Effector memory CD4-positive, alpha-beta T cell (primary cell): ENCODE measurements at regions not wholly inside any gene's neighbourhood (a gene's known extent, or its start where the extent isn't known, plus 50 kb on each side); places are given as distances from the start of the nearest gene placed in this dataset.

Source experiments
- DNase-seq, 3 donors: peaks; one replicate each; pipeline ENCODE4 v3.0.0-alpha.2; 2020
- H3K27ac ChIP-seq: 2 replicates; pipeline ENCODE4 v1.7.0; 2013; ENCODE audit warnings: mild to moderate bottlenecking, low read length, moderate library complexity; ENCODE audit not compliant: insufficient read depth, poor library complexity, severe bottlenecking
- H3K27me3 ChIP-seq: replicated peaks from 2 replicates; pipeline ENCODE4 v1.7.0; 2013; ENCODE audit warnings: mild to moderate bottlenecking, low read length; ENCODE audit not compliant: insufficient read depth, control insufficient read depth, poor library complexity, severe bottlenecking
- H3K36me3 ChIP-seq: 2 replicates; pipeline ENCODE4 v1.7.0; 2013; ENCODE audit warnings: mild to moderate bottlenecking, low read length, moderate library complexity; ENCODE audit not compliant: control insufficient read depth, insufficient read depth
- H3K4me1 ChIP-seq: 2 replicates; pipeline ENCODE4 v1.7.0; 2013; ENCODE audit warnings: low read length, mild to moderate bottlenecking; ENCODE audit not compliant: control insufficient read depth, insufficient read depth, poor library complexity, severe bottlenecking
- H3K4me3 ChIP-seq: 2 replicates; pipeline ENCODE4 v1.7.0; 2013; ENCODE audit warnings: low read length, low read depth, mild to moderate bottlenecking; ENCODE audit not compliant: insufficient read depth, poor library complexity, severe bottlenecking
- H3K9me3 ChIP-seq: 2 replicates; pipeline ENCODE4 v1.7.0; 2013; ENCODE audit warnings: mild to moderate bottlenecking, low read length, moderate library complexity; ENCODE audit not compliant: control insufficient read depth

GRCh38 chr16:61179561-61179960, 856.7 kb downstream of the CDH8 start:
- Histone ChIP-seq H3K4me1 (no peaks in the 10 kb centered on the region), H3K27ac (no peak overlapping the region), H3K27me3 (no peaks in the 10 kb centered on the region), H3K9me3 (peaks cover 6% of the 10 kb centered on the region), H3K4me3 (no peak overlapping the region), H3K36me3 (no peaks in the 10 kb centered on the region)
- no peak for DNase-seq

GRCh38 chr16:61165797-61166196, 870.4 kb downstream of the CDH8 start:
- Histone ChIP-seq H3K9me3 (no peaks in the 10 kb centered on the region), H3K36me3 (no peaks in the 10 kb centered on the region), H3K27me3 (no peaks in the 10 kb centered on the region), H3K27ac (no peak overlapping the region), H3K4me3 (no peak overlapping the region), H3K4me1 (no peaks in the 10 kb centered on the region)
- DNase-seq = no peak

GRCh38 chr16:61150351-61150750, 885.9 kb downstream of the CDH8 start:
- Histone ChIP-seq H3K36me3 (no peaks in the 10 kb centered on the region), H3K27ac (no peak overlapping the region), H3K4me3 (no peak overlapping the region), H3K27me3 (no peaks in the 10 kb centered on the region), H3K9me3 (no peaks in the 10 kb centered on the region), H3K4me1 (no peaks in the 10 kb centered on the region)
- no peak for DNase-seq

- no peak overlapping the region for H3K4me3 ChIP-seq
- no peaks in the 10 kb centered on the region for H3K27me3 ChIP-seq
- no peak overlapping the region for H3K27ac ChIP-seq
- no peaks in the 10 kb centered on the region for H3K36me3 ChIP-seq
- no peaks in the 10 kb centered on the region for H3K9me3 ChIP-seq
- H3K4me1 ChIP-seq = no peaks in the 10 kb centered on the region
- DNase-seq = no peak
Observed at GRCh38 chr16:61149709-61150108, 886.5 kb downstream of the CDH8 start.

GRCh38 chr16:61148930-61149329, 887.3 kb downstream of the CDH8 start:
- Histone ChIP-seq H3K4me1 (no peaks in the 10 kb centered on the region), H3K4me3 (no peak overlapping the region), H3K36me3 (no peaks in the 10 kb centered on the region), H3K27me3 (no peaks in the 10 kb centered on the region), H3K27ac (no peak overlapping the region), H3K9me3 (no peaks in the 10 kb centered on the region)
- no peak for DNase-seq

DNA sequence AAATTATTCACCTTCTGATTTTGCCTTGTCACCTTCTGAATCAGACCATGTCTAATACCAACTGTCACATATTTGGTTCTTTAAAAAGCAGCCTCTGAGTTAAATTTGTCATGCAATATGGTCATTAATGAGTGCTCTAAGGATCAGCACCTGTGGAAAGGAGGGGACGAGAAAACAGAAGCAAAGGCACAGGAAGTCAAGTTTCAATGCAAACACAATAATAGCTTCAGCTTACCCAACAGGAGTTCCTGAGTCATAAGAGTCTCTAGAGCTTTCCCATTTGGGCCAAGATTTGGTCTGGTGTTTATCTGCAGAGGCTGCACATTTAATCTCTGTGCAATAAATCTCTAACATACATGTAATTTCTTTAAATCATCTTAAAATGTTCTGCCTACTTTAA, 889.8 kb downstream of the CDH8 start:
- no peak overlapping the region for H3K27ac ChIP-seq
- H3K4me1 ChIP-seq = no peaks in the 10 kb centered on the region
- no peak overlapping the region for H3K4me3 ChIP-seq
- H3K27me3 ChIP-seq = no peaks in the 10 kb centered on the region
- no peak for DNase-seq
- H3K9me3 ChIP-seq = no peaks in the 10 kb centered on the region
- H3K36me3 ChIP-seq = no peaks in the 10 kb centered on the region

DNA sequence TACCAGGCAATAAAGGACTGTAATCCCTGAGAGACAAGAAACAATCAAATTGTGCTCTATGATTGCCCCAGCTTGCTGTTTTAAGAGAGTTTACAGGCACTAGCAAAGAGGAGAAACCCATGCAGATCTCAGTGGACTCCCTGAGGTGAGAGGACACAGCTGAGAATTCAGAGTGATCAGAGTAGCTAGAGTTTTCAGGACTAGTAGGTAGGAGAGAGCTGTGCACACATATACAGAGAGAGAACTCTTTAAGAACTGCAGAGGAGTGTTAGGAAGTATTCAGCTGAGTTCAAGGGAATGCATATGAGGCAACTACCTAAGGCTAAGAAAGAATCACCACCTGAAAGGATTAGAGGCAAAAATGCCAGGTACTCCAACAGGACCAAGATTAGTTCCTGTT, 904.8 kb downstream of the CDH8 start:
- no peak for DNase-seq
- Histone ChIP-seq H3K27ac (no peak overlapping the region), H3K9me3 (no peaks in the 10 kb centered on the region), H3K4me1 (no peaks in the 10 kb centered on the region), H3K4me3 (no peak overlapping the region), H3K36me3 (no peaks in the 10 kb centered on the region), H3K27me3 (no peaks in the 10 kb centered on the region)

DNA sequence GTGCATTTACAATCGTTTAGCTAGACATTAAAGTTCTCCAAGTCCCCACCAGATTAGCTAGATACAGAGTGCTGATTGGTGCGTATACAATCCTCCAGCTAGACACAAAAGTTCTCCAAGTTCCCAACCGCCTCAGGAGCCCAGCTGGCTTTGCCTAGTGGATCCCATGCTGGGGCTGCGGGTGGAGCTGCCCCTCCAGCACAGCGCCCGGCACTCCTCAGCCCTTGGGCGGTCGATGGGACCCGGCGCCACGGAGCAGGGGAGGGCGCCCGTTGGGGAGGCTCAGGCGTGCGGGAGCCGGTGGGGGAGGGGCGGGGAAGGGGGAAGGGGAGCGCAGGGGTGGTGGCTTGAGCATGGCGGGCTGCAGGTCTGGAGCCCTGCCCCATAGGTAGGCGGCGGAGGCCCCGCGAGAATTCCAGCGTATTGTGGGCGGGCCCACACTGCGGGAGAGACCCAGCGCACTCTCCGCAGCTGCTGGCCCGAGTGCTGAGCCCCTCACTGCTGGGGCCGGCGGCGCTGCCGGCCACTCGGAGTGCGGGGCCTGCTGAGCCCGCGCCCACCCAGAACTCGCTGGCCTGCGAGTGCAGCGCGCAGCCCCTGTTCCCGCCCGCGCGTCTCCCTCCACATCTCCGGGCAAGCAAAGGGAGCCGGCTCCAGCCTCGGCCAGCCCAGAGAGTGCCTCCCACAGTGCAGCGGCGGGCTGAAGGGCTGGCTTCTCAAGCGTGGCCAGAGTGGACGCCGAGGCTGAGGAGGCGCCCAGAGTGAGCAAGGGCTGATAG, 907.5 kb downstream of the CDH8 start:
- Histone ChIP-seq H3K4me3 (no peak overlapping the region), H3K27ac (no peak overlapping the region), H3K27me3 (no peaks in the 10 kb centered on the region), H3K36me3 (no peaks in the 10 kb centered on the region), H3K9me3 (peaks cover 1% of the 10 kb centered on the region), H3K4me1 (no peaks in the 10 kb centered on the region)
- no peak for DNase-seq

DNA sequence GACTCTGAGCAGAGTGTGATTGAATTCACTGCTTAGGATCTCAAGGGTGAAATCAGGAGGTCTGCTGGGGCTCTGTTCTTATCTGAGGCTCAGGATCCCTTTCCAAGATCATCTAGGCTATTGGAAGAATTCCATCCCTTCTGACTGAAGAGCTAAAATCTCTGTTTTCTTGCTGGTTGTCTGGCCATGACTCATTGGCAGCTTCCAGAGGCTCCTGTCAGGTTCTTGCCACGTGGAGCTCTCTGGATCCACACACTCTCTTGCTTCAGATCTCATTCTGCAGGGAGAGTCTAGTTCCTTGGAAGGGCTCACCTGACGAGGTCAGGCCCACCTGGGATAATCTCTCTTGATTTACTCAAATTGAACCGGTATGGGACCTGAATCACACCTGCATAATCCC, 930.7 kb downstream of the CDH8 start:
- no peak overlapping the region for H3K27ac ChIP-seq
- no peaks in the 10 kb centered on the region for H3K4me1 ChIP-seq
- no peak overlapping the region for H3K4me3 ChIP-seq
- H3K36me3 ChIP-seq = no peaks in the 10 kb centered on the region
- no peaks in the 10 kb centered on the region for H3K27me3 ChIP-seq
- no peaks in the 10 kb centered on the region for H3K9me3 ChIP-seq
- no peak for DNase-seq

DNA sequence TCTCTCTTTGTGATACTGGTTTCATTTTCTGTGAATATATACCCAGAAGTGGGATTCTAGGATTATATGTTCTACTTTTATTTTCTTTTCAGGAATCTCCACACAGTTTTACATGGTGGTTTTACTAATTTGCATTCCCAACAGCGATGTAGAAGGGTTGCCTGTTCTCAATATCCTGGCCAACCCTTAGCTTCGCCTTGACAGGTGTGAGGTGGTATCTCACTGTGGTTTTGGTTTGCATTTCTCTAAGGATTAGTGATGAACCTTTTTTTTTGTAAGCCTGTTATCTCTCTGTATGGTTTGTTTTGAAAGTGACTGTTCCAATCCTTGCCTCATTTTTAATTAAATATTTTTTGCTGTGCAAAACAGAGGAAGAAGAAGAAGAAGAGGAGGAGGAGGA, 937.7 kb downstream of the CDH8 start:
- Histone ChIP-seq H3K9me3 (no peaks in the 10 kb centered on the region), H3K4me3 (no peak overlapping the region), H3K36me3 (no peaks in the 10 kb centered on the region), H3K27me3 (no peaks in the 10 kb centered on the region), H3K4me1 (no peaks in the 10 kb centered on the region), H3K27ac (no peak overlapping the region)
- no peak for DNase-seq
